Upper lobe of left lung (tissue), 4 donors: ENCODE measurements at regions not wholly inside any gene's neighbourhood (a gene's known extent, or its start where the extent isn't known, plus 50 kb on each side); places are given as distances from the start of the nearest gene placed in this dataset.
"Not testable (repeated sequence)": the region's sequence is repeated elsewhere in the genome, so short reads cannot be mapped to it uniquely, and the experiment has no call there.

ENCODE experiments used
- CTCF ChIP-seq, 6 experiments: fragments of 450-650 bp in 4 of 6; fragments of 200-600 bp in 2 of 6; sonication (generic) in 2 of 6; IDR thresholded peaks; one replicate each; pipeline ENCODE4 v1.5.1; 2016 to 2019; ENCODE audit warnings: antibody characterized with exemption in 6 of 6
- POLR2AphosphoS5 ChIP-seq, 2 donors: sonication (generic); formaldehyde crosslinking; IDR thresholded peaks; one replicate each; pipeline ENCODE4 v1.5.1; 2017; ENCODE audit warnings: antibody characterized with exemption in 2 of 2

GRCh38 chr12:9294072-9294620 is 86.0 kb upstream of the PZP start:
- not testable (repeated sequence) for TF ChIP-seq CTCF, POLR2AphosphoS5 (IDR thresholded peaks at IDR 0.05)
